Uterus (tissue), 3 donors: ENCODE measurements at regions not wholly inside any gene's neighbourhood (a gene's known extent, or its start where the extent isn't known, plus 50 kb on each side); places are given as distances from the start of the nearest gene placed in this dataset.

Source experiments
- DNase-seq, 2 donors: peaks; one replicate each; pipeline ENCODE4 v3.0.0-alpha.2; 2019 to 2020
- H3K27ac ChIP-seq, 2 donors: fragments of 200-600 bp; sonication (generic); 1 replicate in 1 of 2; 2 replicates in 1 of 2; pipeline ENCODE4 v1.5.1; 2016 to 2018
- H3K27me3 ChIP-seq, 2 donors: fragments of 200-600 bp; sonication (generic); one replicate each; pipeline ENCODE4 v1.5.1; 2018 to 2019; ENCODE audit warnings: control low read depth in 1 of 2
- H3K36me3 ChIP-seq, 2 donors: fragments of 200-600 bp; sonication (generic); one replicate each; pipeline ENCODE4 v1.5.1; 2019; ENCODE audit warnings: control low read depth in 1 of 2
- H3K4me1 ChIP-seq, 2 donors: fragments of 200-600 bp; sonication (generic); one replicate each; pipeline ENCODE4 v1.5.1; 2018 to 2019; ENCODE audit warnings: control low read depth in 1 of 2
- H3K4me3 ChIP-seq, 2 donors: fragments of 200-600 bp; sonication (generic); 1 replicate in 1 of 2; 2 replicates in 1 of 2; pipeline ENCODE4 v1.5.1; 2018 to 2019; ENCODE audit warnings: mild to moderate bottlenecking in 1 of 2
- H3K9me3 ChIP-seq, 2 donors: fragments of 200-600 bp; sonication (generic); one replicate each; pipeline ENCODE4 v1.5.1; 2019; ENCODE audit warnings: control low read depth in 1 of 2
- POLR2A ChIP-seq, 2 donors: fragments of 450-650 bp; IDR thresholded peaks; one replicate each; pipeline ENCODE4 v1.6.1; 2016; ENCODE audit warnings: antibody characterized with exemption in 2 of 2, mild to moderate bottlenecking in 1 of 2, moderate library complexity in 1 of 2
- intact Hi-C: fragments of 100-400 bp; cut with DNase I; formaldehyde crosslinking; loops from one replicate; pipeline ENCODE4 v1.15.1; 2023; ENCODE audit warnings: low total_unique reads
- TF ChIP-seq, protein P1 (sequence below), 4 experiments: fragments of 200-600 bp in 2 of 4; fragments of 450-650 bp in 2 of 4; sonication (generic) in 2 of 4; IDR thresholded peaks; one replicate each; pipeline ENCODE4 v1.5.1; 2016 to 2019; ENCODE audit warnings: antibody characterized with exemption in 4 of 4, mild to moderate bottlenecking in 2 of 4, moderate library complexity in 1 of 4
- donor health status: DM: yes; HTN: yes; CAD: no.

DNA sequence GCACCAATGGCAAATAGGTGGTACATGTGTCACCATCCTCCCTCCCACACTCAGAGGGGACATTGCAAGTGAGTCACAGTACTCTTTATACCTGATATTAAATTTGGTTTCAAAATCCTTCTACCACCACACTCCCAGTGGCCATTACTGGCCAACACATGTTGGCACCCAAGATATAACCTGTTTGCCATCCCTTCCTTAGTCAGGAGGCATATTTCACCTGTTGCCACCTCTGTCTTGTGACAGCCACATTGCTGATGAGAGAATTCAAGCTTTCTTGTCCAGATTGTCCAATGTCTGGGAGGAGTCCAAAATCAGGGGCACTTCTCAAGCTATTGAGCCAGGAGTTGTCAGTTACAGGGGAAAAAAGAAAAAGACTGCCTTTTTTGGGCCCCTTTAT lies 80.2 kb upstream of the WWC1 start:
- no peaks in the 10 kb centered on the region for H3K9me3 ChIP-seq
- H3K27me3 ChIP-seq, result no peaks in the 10 kb centered on the region
- no peaks in the 10 kb centered on the region for H3K4me1 ChIP-seq
- no peak overlapping the region for H3K4me3 ChIP-seq
- H3K36me3 ChIP-seq, result no peaks in the 10 kb centered on the region
- intact Hi-C loops, result no loop called here
- H3K27ac ChIP-seq, result no peak overlapping the region
- no peak for DNase-seq
- no peak for TF ChIP-seq POLR2A (IDR thresholded peaks at IDR 0.05)
- TF ChIP-seq, protein P1, sequence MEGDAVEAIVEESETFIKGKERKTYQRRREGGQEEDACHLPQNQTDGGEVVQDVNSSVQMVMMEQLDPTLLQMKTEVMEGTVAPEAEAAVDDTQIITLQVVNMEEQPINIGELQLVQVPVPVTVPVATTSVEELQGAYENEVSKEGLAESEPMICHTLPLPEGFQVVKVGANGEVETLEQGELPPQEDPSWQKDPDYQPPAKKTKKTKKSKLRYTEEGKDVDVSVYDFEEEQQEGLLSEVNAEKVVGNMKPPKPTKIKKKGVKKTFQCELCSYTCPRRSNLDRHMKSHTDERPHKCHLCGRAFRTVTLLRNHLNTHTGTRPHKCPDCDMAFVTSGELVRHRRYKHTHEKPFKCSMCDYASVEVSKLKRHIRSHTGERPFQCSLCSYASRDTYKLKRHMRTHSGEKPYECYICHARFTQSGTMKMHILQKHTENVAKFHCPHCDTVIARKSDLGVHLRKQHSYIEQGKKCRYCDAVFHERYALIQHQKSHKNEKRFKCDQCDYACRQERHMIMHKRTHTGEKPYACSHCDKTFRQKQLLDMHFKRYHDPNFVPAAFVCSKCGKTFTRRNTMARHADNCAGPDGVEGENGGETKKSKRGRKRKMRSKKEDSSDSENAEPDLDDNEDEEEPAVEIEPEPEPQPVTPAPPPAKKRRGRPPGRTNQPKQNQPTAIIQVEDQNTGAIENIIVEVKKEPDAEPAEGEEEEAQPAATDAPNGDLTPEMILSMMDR (IDR thresholded peaks at IDR 0.05), result no peak

- Histone ChIP-seq H3K4me1 (no peaks in the 10 kb centered on the region), H3K4me3 (no peak overlapping the region), H3K27ac (no peak overlapping the region), H3K36me3 (no peaks in the 10 kb centered on the region), H3K9me3 (no peaks in the 10 kb centered on the region), H3K27me3 (no peaks in the 10 kb centered on the region)
- intact Hi-C loops, result no loop called here
- no peak for TF ChIP-seq POLR2A (IDR thresholded peaks at IDR 0.05)
- TF ChIP-seq, protein P1 (IDR thresholded peaks at IDR 0.05), result no peak
- DNase-seq, result no peak
Measured at GRCh38 chr5:168211936-168212335, 79.5 kb upstream of the WWC1 start.

DNA sequence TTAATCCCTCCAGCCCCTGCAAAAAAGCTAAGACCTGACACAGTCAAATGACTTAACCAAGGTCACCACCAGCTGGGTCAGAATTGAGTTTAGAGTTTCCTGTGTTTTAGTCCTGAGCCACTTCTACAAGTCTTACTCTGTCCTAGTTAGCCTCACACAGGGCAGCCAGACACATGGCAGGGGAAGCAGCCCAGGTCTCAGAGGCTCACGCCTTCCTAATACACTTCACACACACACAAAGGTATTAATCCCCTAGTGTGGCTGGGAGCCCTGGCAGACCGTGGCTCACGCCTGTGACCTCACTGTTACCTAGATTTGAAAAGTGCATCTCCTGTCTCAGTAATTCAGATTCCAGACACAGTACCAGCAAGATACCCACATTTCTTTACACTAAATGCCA lies 77.4 kb upstream of the WWC1 start:
- TF ChIP-seq POLR2A (IDR thresholded peaks at IDR 0.05), result no peak
- TF ChIP-seq, protein P1 (IDR thresholded peaks at IDR 0.05), result no peak
- Histone ChIP-seq H3K27me3 (no peaks in the 10 kb centered on the region), H3K4me1 (no peaks in the 10 kb centered on the region), H3K4me3 (no peak overlapping the region), H3K36me3 (no peaks in the 10 kb centered on the region), H3K27ac (no peak overlapping the region), H3K9me3 (no peaks in the 10 kb centered on the region)
- intact Hi-C loops, result no loop called here
- DNase-seq, result no peak

GRCh38 chr5:168214886-168215285 lies 76.6 kb upstream of the WWC1 start:
- Histone ChIP-seq H3K4me3 (no peak overlapping the region), H3K36me3 (no peaks in the 10 kb centered on the region), H3K9me3 (no peaks in the 10 kb centered on the region), H3K4me1 (no peaks in the 10 kb centered on the region), H3K27me3 (no peaks in the 10 kb centered on the region), H3K27ac (no peak overlapping the region)
- TF ChIP-seq POLR2A (IDR thresholded peaks at IDR 0.05), result no peak
- TF ChIP-seq, protein P1 (IDR thresholded peaks at IDR 0.05), result no peak
- intact Hi-C loops, result loop anchor here (5.0 kb wide), 1 partner anchor 493 kb away; no protein-coding TSS in a partner anchor
- DNase-seq, result no peak

GRCh38 chr5:168215646-168216045 lies 75.8 kb upstream of the WWC1 start:
- no peak for DNase-seq
- H3K4me1 ChIP-seq, result no peaks in the 10 kb centered on the region
- H3K27ac ChIP-seq, result no peak overlapping the region
- no peaks in the 10 kb centered on the region for H3K9me3 ChIP-seq
- no peak overlapping the region for H3K4me3 ChIP-seq
- H3K36me3 ChIP-seq, result no peaks in the 10 kb centered on the region
- H3K27me3 ChIP-seq, result no peaks in the 10 kb centered on the region
- intact Hi-C loops, result loop anchor here (5.0 kb wide), 1 partner anchor 493 kb away; no protein-coding TSS in a partner anchor
- TF ChIP-seq, protein P1 (IDR thresholded peaks at IDR 0.05), result no peak
- TF ChIP-seq POLR2A (IDR thresholded peaks at IDR 0.05), result no peak
